Mesenchymal stem cell (in vitro differentiated cells and primary cell): ENCODE measurements at regions not wholly inside any gene's neighbourhood (a gene's known extent, or its start where the extent isn't known, plus 50 kb on each side); places are given as distances from the start of the nearest gene placed in this dataset.
"Not testable (repeated sequence)": the region's sequence is repeated elsewhere in the genome, so short reads cannot be mapped to it uniquely, and the experiment has no call there.

ENCODE experiments used
- DNase-seq: peaks from one replicate; pipeline ENCODE4 v3.0.0-alpha.2; 2013
- H2AFZ ChIP-seq: one replicate; pipeline ENCODE4 v1.6.1; 2013; ENCODE audit warnings: low read depth, mild to moderate bottlenecking, control low read depth, inconsistent platforms, low read length, moderate library complexity
- H2AK5ac ChIP-seq: 2 replicates; pipeline ENCODE4 v1.6.1; 2013; ENCODE audit warnings: low read length, moderate library complexity, mild to moderate bottlenecking, inconsistent platforms; ENCODE audit not compliant: severe bottlenecking
- H2BK120ac ChIP-seq: one replicate; pipeline ENCODE4 v1.6.1; 2013; ENCODE audit warnings: low read depth, mild to moderate bottlenecking, inconsistent platforms, low read length, moderate library complexity
- H2BK12ac ChIP-seq, 2 experiments: one replicate each; pipeline ENCODE4 v1.6.1; 2013; ENCODE audit warnings: inconsistent platforms in 2 of 2, low read length in 2 of 2, mild to moderate bottlenecking in 2 of 2, moderate library complexity in 2 of 2, control low read depth in 1 of 2
- H2BK15ac ChIP-seq: one replicate; pipeline ENCODE4 v1.6.1; 2013; ENCODE audit warnings: mild to moderate bottlenecking, low read depth, inconsistent platforms; ENCODE audit not compliant: poor library complexity, severe bottlenecking
- H2BK5ac ChIP-seq: 2 replicates; pipeline ENCODE4 v1.6.1; 2013; ENCODE audit warnings: low read depth, mild to moderate bottlenecking, low read length, control low read depth, inconsistent platforms; ENCODE audit not compliant: poor library complexity, severe bottlenecking
- H3K14ac ChIP-seq, 2 experiments: one replicate each; pipeline ENCODE4 v1.6.1; 2013; ENCODE audit warnings: inconsistent platforms in 2 of 2, low read length in 2 of 2, control low read depth in 1 of 2, mild to moderate bottlenecking in 1 of 2, moderate library complexity in 1 of 2
- H3K18ac ChIP-seq, 2 experiments: one replicate each; pipeline ENCODE4 v1.6.1; 2013; ENCODE audit warnings: inconsistent platforms in 2 of 2, low read length in 2 of 2, control low read depth in 1 of 2, low read depth in 1 of 2, mild to moderate bottlenecking in 1 of 2
- H3K23ac ChIP-seq, 2 experiments: one replicate each; pipeline ENCODE4 v1.6.1; 2013; ENCODE audit warnings: inconsistent platforms in 2 of 2, low read length in 2 of 2, mild to moderate bottlenecking in 2 of 2, moderate library complexity in 2 of 2, control low read depth in 1 of 2
- H3K27ac ChIP-seq: 2 replicates; pipeline ENCODE4 v1.5.1; 2013; ENCODE audit warnings: mild to moderate bottlenecking, moderate library complexity, low read length, control low read depth, inconsistent platforms; ENCODE audit not compliant: poor library complexity, severe bottlenecking
- H3K27me3 ChIP-seq, 2 experiments: 2 replicates each; pipeline versions ENCODE4 v1.6.1 to v1.7.0; 2013; ENCODE audit warnings: low read length in 2 of 2, mild to moderate bottlenecking in 2 of 2, moderate library complexity in 2 of 2, control low read depth in 1 of 2, inconsistent platforms in 1 of 2; ENCODE audit not compliant: control insufficient read depth in 1 of 2, insufficient read depth in 1 of 2
- H3K36me3 ChIP-seq, 2 experiments: 2 replicates each; pipeline versions ENCODE4 v1.6.1 to v1.7.0; 2013; ENCODE audit warnings: low read length in 2 of 2, control low read depth in 1 of 2, inconsistent platforms in 1 of 2, low read depth in 1 of 2, mild to moderate bottlenecking in 1 of 2; ENCODE audit not compliant: insufficient read depth in 2 of 2, control insufficient read depth in 1 of 2
- H3K4ac ChIP-seq, 2 experiments: one replicate each; pipeline ENCODE4 v1.6.1; 2013; ENCODE audit warnings: inconsistent platforms in 2 of 2, low read length in 2 of 2, mild to moderate bottlenecking in 2 of 2, moderate library complexity in 2 of 2, control low read depth in 1 of 2, low read depth in 1 of 2
- H3K4me1 ChIP-seq: 2 replicates; pipeline ENCODE4 v1.6.1; 2013; ENCODE audit warnings: low read depth, low read length, control low read depth; ENCODE audit not compliant: control insufficient read depth, insufficient read depth
- H3K4me2 ChIP-seq: 2 replicates; pipeline ENCODE4 v1.6.1; 2013; ENCODE audit warnings: low read length, mild to moderate bottlenecking, inconsistent platforms; ENCODE audit not compliant: poor library complexity, severe bottlenecking
- H3K4me3 ChIP-seq, 2 experiments: 2 replicates each; pipeline versions ENCODE4 v1.5.1 to v1.7.0; 2013; ENCODE audit warnings: low read length in 2 of 2, mild to moderate bottlenecking in 2 of 2, control low read depth in 1 of 2, low read depth in 1 of 2; ENCODE audit not compliant: insufficient read depth in 1 of 2
- H3K79me1 ChIP-seq: replicated peaks from 2 replicates; pipeline ENCODE4 v1.6.1; 2013; ENCODE audit warnings: mild to moderate bottlenecking, control low read depth, low read length, inconsistent platforms; ENCODE audit not compliant: poor library complexity, severe bottlenecking
- H3K9ac ChIP-seq: 2 replicates; pipeline ENCODE4 v1.7.0; 2013; ENCODE audit warnings: mild to moderate bottlenecking, low read length, moderate library complexity
- H3K9me3 ChIP-seq: 2 replicates; pipeline ENCODE4 v1.7.0; 2013; ENCODE audit warnings: mild to moderate bottlenecking, low read length; ENCODE audit not compliant: control insufficient read depth
- H4K8ac ChIP-seq: one replicate; pipeline ENCODE4 v1.6.1; 2013; ENCODE audit warnings: inconsistent platforms, mild to moderate bottlenecking, low read length, moderate library complexity
- H4K91ac ChIP-seq: one replicate; pipeline ENCODE4 v1.6.1; 2013; ENCODE audit warnings: mild to moderate bottlenecking, low read length, inconsistent platforms
- WGBS: methylation state at CpG from one replicate; pipeline ENCODE4 v1.1.7; 2013; ENCODE audit warnings: mixed read lengths; 5-methylcytosine and 5-hydroxymethylcytosine counted together

- H3K18ac ChIP-seq, H3K79me1 ChIP-seq, H2BK15ac ChIP-seq, H3K4me1 ChIP-seq, H2AK5ac ChIP-seq, H3K23ac ChIP-seq, H3K4me2 ChIP-seq, H3K27ac ChIP-seq, H3K9me3 ChIP-seq, H2BK120ac ChIP-seq, H2BK12ac ChIP-seq, H4K8ac ChIP-seq, H3K9ac ChIP-seq, H3K4me3 ChIP-seq, H2BK5ac ChIP-seq, H3K4ac ChIP-seq, H3K14ac ChIP-seq, H2AFZ ChIP-seq, H3K36me3 ChIP-seq, DNase-seq, H4K91ac ChIP-seq: not testable (repeated sequence)
- WGBS: no CpG with 5 or more reads among the region's 1 CpG
- peaks cover 0 to 36% of the 10 kb centered on the region in 2 experiments for H3K27me3 ChIP-seq
Measured at GRCh38 chr22:47346287-47346686, 583.8 kb downstream of the TBC1D22A start.

- no peak overlapping the region for H2BK15ac ChIP-seq
- no peak for DNase-seq
- peaks cover 0 to 45% of the 10 kb centered on the region in 2 experiments for H3K27me3 ChIP-seq
- no peak overlapping the region for H2BK120ac ChIP-seq
- H3K14ac ChIP-seq: no peak overlapping the region
- H4K91ac ChIP-seq: no peak overlapping the region
- H3K23ac ChIP-seq: no peak overlapping the region
- H2AFZ ChIP-seq: no peak overlapping the region
- H3K4ac ChIP-seq: no peak overlapping the region
- no peak overlapping the region for H4K8ac ChIP-seq
- H3K79me1 ChIP-seq: no peaks in the 10 kb centered on the region
- H3K9ac ChIP-seq: no peak overlapping the region
- H3K9me3 ChIP-seq: no peaks in the 10 kb centered on the region
- no peak overlapping the region for H3K4me2 ChIP-seq
- no peaks in the 10 kb centered on the region for H3K4me1 ChIP-seq
- H2AK5ac ChIP-seq: no peak overlapping the region
- H2BK12ac ChIP-seq: no peak overlapping the region
- H3K18ac ChIP-seq: no peak overlapping the region
- no peak overlapping the region for H3K27ac ChIP-seq
- H3K36me3 ChIP-seq: no peaks in the 10 kb centered on the region
- no peak overlapping the region for H3K4me3 ChIP-seq
- no peak overlapping the region for H2BK5ac ChIP-seq
- 52% methylated on average over 7 of the region's 7 CpGs for WGBS
Measured at GRCh38 chr22:47345025-47345424, 582.6 kb downstream of the TBC1D22A start.

- H3K4me1 ChIP-seq: no peaks in the 10 kb centered on the region
Measured at GRCh38 chr22:47344414-47344813, 582.0 kb downstream of the TBC1D22A start.

GRCh38 chr22:47343611-47344010 lies 581.2 kb downstream of the TBC1D22A start:
- no peak overlapping the region for H3K4me2 ChIP-seq
- no peak overlapping the region for H2BK5ac ChIP-seq
- no peak for DNase-seq
- peaks cover 0 to 48% of the 10 kb centered on the region in 2 experiments for H3K27me3 ChIP-seq
- no peaks in the 10 kb centered on the region for H3K79me1 ChIP-seq
- no peaks in the 10 kb centered on the region for H3K36me3 ChIP-seq
- no peak overlapping the region for H3K4me3 ChIP-seq
- H2AFZ ChIP-seq: no peak overlapping the region
- H3K9ac ChIP-seq: no peak overlapping the region
- no peak overlapping the region for H2BK15ac ChIP-seq
- H2AK5ac ChIP-seq: no peak overlapping the region
- H3K4ac ChIP-seq: no peak overlapping the region
- no peak overlapping the region for H3K23ac ChIP-seq
- H3K14ac ChIP-seq: no peak overlapping the region
- WGBS: 78% methylated on average over 8 of the region's 8 CpGs
- H3K18ac ChIP-seq: no peak overlapping the region
- H2BK120ac ChIP-seq: no peak overlapping the region
- no peak overlapping the region for H4K8ac ChIP-seq
- H2BK12ac ChIP-seq: no peak overlapping the region
- H3K27ac ChIP-seq: no peak overlapping the region
- no peak overlapping the region for H4K91ac ChIP-seq
- H3K4me1 ChIP-seq: no peaks in the 10 kb centered on the region
- H3K9me3 ChIP-seq: no peaks in the 10 kb centered on the region

More at GRCh38 chr22:47344414-47344813, 582.0 kb downstream of the TBC1D22A start:
- no peak overlapping the region for H4K8ac ChIP-seq
- no peak overlapping the region for H3K23ac ChIP-seq
- H3K4ac ChIP-seq: no peak overlapping the region
- no peak overlapping the region for H3K9ac ChIP-seq
- no peak overlapping the region for H3K18ac ChIP-seq
- H2BK15ac ChIP-seq: no peak overlapping the region
- H3K79me1 ChIP-seq: no peaks in the 10 kb centered on the region
- no peak overlapping the region for H3K4me2 ChIP-seq
- H3K36me3 ChIP-seq: no peaks in the 10 kb centered on the region
- H2BK120ac ChIP-seq: no peak overlapping the region
- no peak overlapping the region for H3K27ac ChIP-seq
- no peaks in the 10 kb centered on the region for H3K9me3 ChIP-seq
- H4K91ac ChIP-seq: no peak overlapping the region
- no peak for DNase-seq
- H2BK12ac ChIP-seq: no peak overlapping the region
- H3K4me3 ChIP-seq: no peak overlapping the region
- WGBS: 65% methylated on average over 5 of the region's 6 CpGs
- H2AK5ac ChIP-seq: no peak overlapping the region
- H3K14ac ChIP-seq: no peak overlapping the region
- H3K27me3 ChIP-seq: peaks cover 0 to 48% of the 10 kb centered on the region in 2 experiments
- H2AFZ ChIP-seq: no peak overlapping the region
- H2BK5ac ChIP-seq: no peak overlapping the region
